OCI-LY3 (cell line): ENCODE measurements at regions not wholly inside any gene's neighbourhood (a gene's known extent, or its start where the extent isn't known, plus 50 kb on each side); places are given as distances from the start of the nearest gene placed in this dataset.

Experiments used
- H2AFZ ChIP-seq: fragments of 200-600, 300-600 bp; shearing (Covaris generic); 2 replicates; pipeline ENCODE4 v1.6.0; 2014; ENCODE audit warnings: antibody characterized with exemption, low read depth, low read length
- H3K27ac ChIP-seq: fragments of 200-600, 300-600 bp; sonication (generic); 2 replicates; pipeline ENCODE4 v1.5.1; 2014; ENCODE audit warnings: mild to moderate bottlenecking, low read length, moderate library complexity, mixed read lengths
- H3K27me3 ChIP-seq: fragments of 200-600, 300-600 bp; sonication (generic); 2 replicates; pipeline ENCODE4 v1.6.1; 2014; ENCODE audit warnings: low read depth, low read length, mixed read lengths
- H3K36me3 ChIP-seq: fragments of 200-600, 300-600 bp; sonication (generic); replicated peaks from 2 replicates; pipeline ENCODE3; 2014; ENCODE audit warnings: low read depth, low read length, mixed read lengths
- H3K4me1 ChIP-seq: fragments of 300-600, 200-600 bp; sonication (generic); 2 replicates; pipeline ENCODE4 v1.6.1; 2014; ENCODE audit warnings: low read length, mixed read lengths
- H3K4me2 ChIP-seq: fragments of 200-600, 300-600 bp; sonication (generic); 2 replicates; pipeline ENCODE4 v1.6.1; 2014; ENCODE audit warnings: low read length, mixed read lengths
- H3K4me3 ChIP-seq: fragments of 300-600, 200-600 bp; sonication (generic); 2 replicates; pipeline ENCODE4 v1.5.1; 2014; ENCODE audit warnings: antibody characterized with exemption, mild to moderate bottlenecking, low read length, moderate library complexity
- H3K79me2 ChIP-seq: fragments of 300-600, 200-600 bp; shearing (Covaris generic); 2 replicates; pipeline ENCODE4 v1.6.1; 2014; ENCODE audit warnings: mild to moderate bottlenecking, low read length, mixed read lengths
- H3K9ac ChIP-seq: fragments of 300-600, 200-600 bp; shearing (Covaris generic); 2 replicates; pipeline ENCODE4 v1.6.0; 2014; ENCODE audit warnings: mild to moderate bottlenecking, low read length, moderate library complexity
- H3K9me3 ChIP-seq: fragments of 200-600, 300-600 bp; shearing (Covaris generic); 2 replicates; pipeline ENCODE4 v1.6.1; 2014; ENCODE audit warnings: low read length, mixed read lengths; ENCODE audit not compliant: insufficient read depth
- H4K20me1 ChIP-seq: fragments of 200-600, 300-600 bp; sonication (generic); 2 replicates; pipeline ENCODE4 v1.6.1; 2016; ENCODE audit warnings: low read length, mixed read lengths; ENCODE audit not compliant: insufficient read depth
- CTCF ChIP-seq: fragments of 200-600, 300-600 bp; sonication (generic); IDR thresholded peaks from 2 replicates; pipeline ENCODE4 v1.5.1; 2014; ENCODE audit warnings: antibody characterized with exemption, low read length, low read depth
- EZH2phosphoT487 ChIP-seq: fragments of 200-600 bp; shearing (Covaris generic); IDR thresholded peaks from 2 replicates; pipeline ENCODE4 v1.6.1; 2018; ENCODE audit warnings: antibody characterized with exemption, mixed run types, low read depth

GRCh38 chr1:119298687-119299303 lies 69.8 kb upstream of the HAO2 start:
- no peaks in the 10 kb centered on the region for H3K79me2 ChIP-seq
- TF ChIP-seq CTCF (no peak), EZH2phosphoT487 (no peak)
- no peak overlapping the region for H3K27ac ChIP-seq

GRCh38 chr1:119302011-119302410 lies 66.6 kb upstream of the HAO2 start:
- Histone ChIP-seq H3K27ac (no peak overlapping the region), H3K79me2 (no peaks in the 10 kb centered on the region), H3K36me3 (no peaks in the 10 kb centered on the region), H3K27me3 (0 out of 2 replicates have a peak, but pooled peaks cover 6% of the 10 kb centered on the region), H3K9me3 (no peaks in the 10 kb centered on the region), H2AFZ (no peak overlapping the region), H3K4me1 (peaks cover 5% of the 10 kb centered on the region; the same call in 1 of the 2 replicates), H4K20me1 (no peaks in the 10 kb centered on the region), H3K9ac (no peak overlapping the region), H3K4me2 (no peak overlapping the region), H3K4me3 (no peak overlapping the region)
- TF ChIP-seq EZH2phosphoT487: no peak
- no peak for TF ChIP-seq CTCF

More at GRCh38 chr1:119298687-119299303, 69.8 kb upstream of the HAO2 start:
- Histone ChIP-seq H2AFZ (no peak overlapping the region), H3K4me3 (no peak overlapping the region), H3K9me3 (no peaks in the 10 kb centered on the region), H3K36me3 (no peaks in the 10 kb centered on the region), H3K4me1 (peaks cover 13% of the 10 kb centered on the region), H3K27me3 (0 out of 2 replicates have a peak, but pooled peaks cover 6% of the 10 kb centered on the region), H4K20me1 (no peaks in the 10 kb centered on the region), H3K4me2 (no peak overlapping the region), H3K9ac (no peak overlapping the region)

GRCh38 chr1:119308130-119308700 lies 60.4 kb upstream of the HAO2 start:
- H3K4me1 ChIP-seq: no peaks in the 10 kb centered on the region; the same call in 1 of the 2 replicates
- TF ChIP-seq EZH2phosphoT487 (no peak), CTCF (no peak)
- no peak overlapping the region for H2AFZ ChIP-seq
- no peaks in the 10 kb centered on the region for H4K20me1 ChIP-seq
- H3K4me2 ChIP-seq: no peak overlapping the region
- H3K27me3 ChIP-seq: 0 out of 2 replicates have a peak, but pooled peaks cover 3% of the 10 kb centered on the region
- H3K9ac ChIP-seq: no peak overlapping the region
- no peaks in the 10 kb centered on the region for H3K9me3 ChIP-seq
- no peak overlapping the region for H3K27ac ChIP-seq
- H3K36me3 ChIP-seq: no peaks in the 10 kb centered on the region
- no peak overlapping the region for H3K4me3 ChIP-seq
- no peaks in the 10 kb centered on the region for H3K79me2 ChIP-seq

- Histone ChIP-seq H3K9ac (no peak overlapping the region), H4K20me1 (no peaks in the 10 kb centered on the region), H3K4me1 (peaks cover 1% of the 10 kb centered on the region; the same call in 1 of the 2 replicates), H3K27me3 (no peaks in the 10 kb centered on the region), H2AFZ (no peak overlapping the region), H3K36me3 (no peaks in the 10 kb centered on the region), H3K9me3 (no peaks in the 10 kb centered on the region), H3K79me2 (no peaks in the 10 kb centered on the region), H3K4me2 (no peak overlapping the region), H3K4me3 (no peak overlapping the region), H3K27ac (no peak overlapping the region)
- TF ChIP-seq CTCF: no peak
- TF ChIP-seq EZH2phosphoT487: no peak
These were observed 59.8 kb upstream of the HAO2 start for GRCh38 chr1:119308806-119309205.
